Breast epithelium (tissue), 3 donors: ENCODE measurements at regions not wholly inside any gene's neighbourhood (a gene's known extent, or its start where the extent isn't known, plus 50 kb on each side); places are given as distances from the start of the nearest gene placed in this dataset.

Experiments used
- CTCF ChIP-seq, 3 donors: fragments of 450-650 bp; IDR thresholded peaks; one replicate each; pipeline ENCODE4 v1.5.1; 2016 to 2017; ENCODE audit warnings: antibody characterized with exemption in 3 of 3, mild to moderate bottlenecking in 3 of 3, moderate library complexity in 3 of 3
- POLR2A ChIP-seq: fragments of 450-650 bp; IDR thresholded peaks from one replicate; pipeline ENCODE4 v1.6.1; 2016; ENCODE audit warnings: antibody characterized with exemption, mild to moderate bottlenecking, moderate library complexity

DNA sequence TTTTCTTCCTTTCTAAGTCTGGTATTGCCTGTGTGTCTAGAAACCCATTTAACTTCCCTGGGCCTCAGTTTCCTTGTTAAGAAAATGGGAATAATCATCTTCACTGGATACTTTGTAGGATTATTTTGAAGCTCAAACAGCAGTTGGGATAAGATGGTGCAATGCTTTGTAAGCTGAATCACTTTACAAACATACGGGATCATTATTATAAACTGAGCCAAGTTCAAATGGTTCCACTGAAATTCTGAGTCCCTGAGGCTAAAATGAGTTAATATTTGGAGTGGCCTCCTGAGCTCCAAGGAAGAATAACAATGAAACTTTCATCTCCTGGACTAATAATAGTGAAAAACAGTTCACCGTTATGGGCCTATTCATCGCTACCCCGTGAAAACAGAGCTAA, 388.0 kb downstream of the PLPP3 start:
- TF ChIP-seq CTCF (IDR thresholded peaks at IDR 0.05): no peak
- TF ChIP-seq POLR2A: no peak
